ENCODE measurements at regions not wholly inside any gene's neighbourhood (a gene's known extent, or its start where the extent isn't known, plus 50 kb on each side); places are given as distances from the start of the nearest gene placed in this dataset.

DNA sequence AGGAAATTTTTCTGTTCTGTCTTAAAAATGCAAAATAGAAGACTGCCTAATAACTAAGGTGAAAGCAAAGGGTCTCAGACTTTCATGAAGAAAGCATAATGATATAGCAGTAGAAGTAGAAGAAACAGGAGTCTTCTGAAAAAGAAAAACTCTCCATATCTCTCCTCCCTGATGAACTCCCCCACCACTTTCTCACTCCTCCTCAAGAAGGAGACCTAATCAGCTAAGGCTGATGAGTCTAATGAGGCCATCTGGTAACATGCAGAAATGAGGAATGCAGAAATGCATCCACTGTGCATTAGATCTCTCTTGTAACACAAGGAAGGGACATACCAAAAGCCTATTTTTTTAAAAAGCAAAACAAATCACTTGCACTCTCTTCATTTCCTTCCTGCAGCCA, 273.7 kb upstream of the UBE2E3 start:
- Histone ChIP-seq H3K4me1 (ENCODE audit: control insufficient read depth in 1 of 2, insufficient read depth in 2 of 2, low read depth in 1 of 2, low read length in 1 of 2) (no peaks in the 10 kb centered on the region; a peak in 1 of 4 replicates), H4K20me1 (ENCODE audit: insufficient read depth) (no peaks in the 10 kb centered on the region), H3K9me2 (no peaks in the 10 kb centered on the region), H3K27ac (ENCODE audit: low read depth in 2 of 2, low read length in 1 of 2) (no peak overlapping the region), H3K27me3 (ENCODE audit: insufficient read depth) (no peaks in the 10 kb centered on the region), H3K36me3 (replicated peaks in 1 of 2; ENCODE audit: control insufficient read depth in 1 of 2, insufficient read depth in 2 of 2, low read length in 1 of 2) (no peaks in the 10 kb centered on the region), H2AFZ (ENCODE audit: low read depth) (no peak overlapping the region), H3K9me3 (no peaks in the 10 kb centered on the region; the same call in 1 of the 2 replicates), H3K4me3 (ENCODE audit: low read depth in 2 of 2, low read length in 1 of 2) (no peak overlapping the region), H3F3A (replicated peaks; ENCODE audit: insufficient read depth) (no peaks in the 10 kb centered on the region), H3K9ac (no peak overlapping the region), H3K79me2 (ENCODE audit: insufficient read depth) (no peaks in the 10 kb centered on the region), H3K4me2 (no peak overlapping the region)
- TF ChIP-seq GABPA (IDR thresholded peaks at IDR 0.05; ENCODE audit: low read depth): no peak
- no peak for TF ChIP-seq NRF1 (IDR thresholded peaks at IDR 0.05; ENCODE audit: low read depth, low read length)
- TF ChIP-seq, protein P1, sequence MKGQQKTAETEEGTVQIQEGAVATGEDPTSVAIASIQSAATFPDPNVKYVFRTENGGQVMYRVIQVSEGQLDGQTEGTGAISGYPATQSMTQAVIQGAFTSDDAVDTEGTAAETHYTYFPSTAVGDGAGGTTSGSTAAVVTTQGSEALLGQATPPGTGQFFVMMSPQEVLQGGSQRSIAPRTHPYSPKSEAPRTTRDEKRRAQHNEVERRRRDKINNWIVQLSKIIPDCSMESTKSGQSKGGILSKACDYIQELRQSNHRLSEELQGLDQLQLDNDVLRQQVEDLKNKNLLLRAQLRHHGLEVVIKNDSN (IDR thresholded peaks at IDR 0.05; ENCODE audit: borderline replicate concordance, low read depth): no peak
- TF ChIP-seq MEF2A (IDR thresholded peaks at IDR 0.05; ENCODE audit: borderline replicate concordance, low read depth): no peak
- TF ChIP-seq, protein P2, sequence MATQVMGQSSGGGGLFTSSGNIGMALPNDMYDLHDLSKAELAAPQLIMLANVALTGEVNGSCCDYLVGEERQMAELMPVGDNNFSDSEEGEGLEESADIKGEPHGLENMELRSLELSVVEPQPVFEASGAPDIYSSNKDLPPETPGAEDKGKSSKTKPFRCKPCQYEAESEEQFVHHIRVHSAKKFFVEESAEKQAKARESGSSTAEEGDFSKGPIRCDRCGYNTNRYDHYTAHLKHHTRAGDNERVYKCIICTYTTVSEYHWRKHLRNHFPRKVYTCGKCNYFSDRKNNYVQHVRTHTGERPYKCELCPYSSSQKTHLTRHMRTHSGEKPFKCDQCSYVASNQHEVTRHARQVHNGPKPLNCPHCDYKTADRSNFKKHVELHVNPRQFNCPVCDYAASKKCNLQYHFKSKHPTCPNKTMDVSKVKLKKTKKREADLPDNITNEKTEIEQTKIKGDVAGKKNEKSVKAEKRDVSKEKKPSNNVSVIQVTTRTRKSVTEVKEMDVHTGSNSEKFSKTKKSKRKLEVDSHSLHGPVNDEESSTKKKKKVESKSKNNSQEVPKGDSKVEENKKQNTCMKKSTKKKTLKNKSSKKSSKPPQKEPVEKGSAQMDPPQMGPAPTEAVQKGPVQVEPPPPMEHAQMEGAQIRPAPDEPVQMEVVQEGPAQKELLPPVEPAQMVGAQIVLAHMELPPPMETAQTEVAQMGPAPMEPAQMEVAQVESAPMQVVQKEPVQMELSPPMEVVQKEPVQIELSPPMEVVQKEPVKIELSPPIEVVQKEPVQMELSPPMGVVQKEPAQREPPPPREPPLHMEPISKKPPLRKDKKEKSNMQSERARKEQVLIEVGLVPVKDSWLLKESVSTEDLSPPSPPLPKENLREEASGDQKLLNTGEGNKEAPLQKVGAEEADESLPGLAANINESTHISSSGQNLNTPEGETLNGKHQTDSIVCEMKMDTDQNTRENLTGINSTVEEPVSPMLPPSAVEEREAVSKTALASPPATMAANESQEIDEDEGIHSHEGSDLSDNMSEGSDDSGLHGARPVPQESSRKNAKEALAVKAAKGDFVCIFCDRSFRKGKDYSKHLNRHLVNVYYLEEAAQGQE (IDR thresholded peaks at IDR 0.05; ENCODE audit: low read depth, low read length): no peak
- TF ChIP-seq SMC3 (IDR thresholded peaks at IDR 0.05; ENCODE audit: low read depth, low read length): no peak
- TF ChIP-seq, protein P3, sequence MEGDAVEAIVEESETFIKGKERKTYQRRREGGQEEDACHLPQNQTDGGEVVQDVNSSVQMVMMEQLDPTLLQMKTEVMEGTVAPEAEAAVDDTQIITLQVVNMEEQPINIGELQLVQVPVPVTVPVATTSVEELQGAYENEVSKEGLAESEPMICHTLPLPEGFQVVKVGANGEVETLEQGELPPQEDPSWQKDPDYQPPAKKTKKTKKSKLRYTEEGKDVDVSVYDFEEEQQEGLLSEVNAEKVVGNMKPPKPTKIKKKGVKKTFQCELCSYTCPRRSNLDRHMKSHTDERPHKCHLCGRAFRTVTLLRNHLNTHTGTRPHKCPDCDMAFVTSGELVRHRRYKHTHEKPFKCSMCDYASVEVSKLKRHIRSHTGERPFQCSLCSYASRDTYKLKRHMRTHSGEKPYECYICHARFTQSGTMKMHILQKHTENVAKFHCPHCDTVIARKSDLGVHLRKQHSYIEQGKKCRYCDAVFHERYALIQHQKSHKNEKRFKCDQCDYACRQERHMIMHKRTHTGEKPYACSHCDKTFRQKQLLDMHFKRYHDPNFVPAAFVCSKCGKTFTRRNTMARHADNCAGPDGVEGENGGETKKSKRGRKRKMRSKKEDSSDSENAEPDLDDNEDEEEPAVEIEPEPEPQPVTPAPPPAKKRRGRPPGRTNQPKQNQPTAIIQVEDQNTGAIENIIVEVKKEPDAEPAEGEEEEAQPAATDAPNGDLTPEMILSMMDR (IDR thresholded peaks at IDR 0.05): no peak
- TF ChIP-seq FOSL2 (IDR thresholded peaks at IDR 0.05; ENCODE audit: borderline replicate concordance, low read depth): no peak
- TF ChIP-seq, protein P4, sequence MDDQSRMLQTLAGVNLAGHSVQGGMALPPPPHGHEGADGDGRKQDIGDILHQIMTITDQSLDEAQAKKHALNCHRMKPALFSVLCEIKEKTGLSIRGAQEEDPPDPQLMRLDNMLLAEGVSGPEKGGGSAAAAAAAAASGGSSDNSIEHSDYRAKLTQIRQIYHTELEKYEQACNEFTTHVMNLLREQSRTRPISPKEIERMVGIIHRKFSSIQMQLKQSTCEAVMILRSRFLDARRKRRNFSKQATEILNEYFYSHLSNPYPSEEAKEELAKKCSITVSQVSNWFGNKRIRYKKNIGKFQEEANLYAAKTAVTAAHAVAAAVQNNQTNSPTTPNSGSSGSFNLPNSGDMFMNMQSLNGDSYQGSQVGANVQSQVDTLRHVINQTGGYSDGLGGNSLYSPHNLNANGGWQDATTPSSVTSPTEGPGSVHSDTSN (IDR thresholded peaks at IDR 0.05): no peak
- TF ChIP-seq SIN3A (IDR thresholded peaks at IDR 0.05; ENCODE audit: borderline replicate concordance, low read depth, low read length): no peak
- no peak for TF ChIP-seq NFIC (IDR thresholded peaks at IDR 0.05; ENCODE audit: borderline replicate concordance)
- TF ChIP-seq YY1 (IDR thresholded peaks at IDR 0.05; ENCODE audit: low read depth): no peak
- no peak for TF ChIP-seq RAD21 (IDR thresholded peaks at IDR 0.05; ENCODE audit: low read length)
- no peak for TF ChIP-seq POLR2AphosphoS5 (IDR thresholded peaks at IDR 0.05; ENCODE audit: low read depth, low read length)
- no peak for TF ChIP-seq TEAD4 (IDR thresholded peaks at IDR 0.05; ENCODE audit: borderline replicate concordance, insufficient read depth)
- TF ChIP-seq, protein P5, sequence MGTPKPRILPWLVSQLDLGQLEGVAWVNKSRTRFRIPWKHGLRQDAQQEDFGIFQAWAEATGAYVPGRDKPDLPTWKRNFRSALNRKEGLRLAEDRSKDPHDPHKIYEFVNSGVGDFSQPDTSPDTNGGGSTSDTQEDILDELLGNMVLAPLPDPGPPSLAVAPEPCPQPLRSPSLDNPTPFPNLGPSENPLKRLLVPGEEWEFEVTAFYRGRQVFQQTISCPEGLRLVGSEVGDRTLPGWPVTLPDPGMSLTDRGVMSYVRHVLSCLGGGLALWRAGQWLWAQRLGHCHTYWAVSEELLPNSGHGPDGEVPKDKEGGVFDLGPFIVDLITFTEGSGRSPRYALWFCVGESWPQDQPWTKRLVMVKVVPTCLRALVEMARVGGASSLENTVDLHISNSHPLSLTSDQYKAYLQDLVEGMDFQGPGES (IDR thresholded peaks at IDR 0.05; ENCODE audit: low read depth, low read length): no peak
- TF ChIP-seq RFX5 (IDR thresholded peaks at IDR 0.05; ENCODE audit: low read length): no peak
- no peak for TF ChIP-seq RCOR1 (IDR thresholded peaks at IDR 0.05; ENCODE audit: low read length)
- TF ChIP-seq GATA2 (CRISPR knock-in tag; IDR thresholded peaks at IDR 0.05): no peak
- no peak for TF ChIP-seq FOXJ3 (CRISPR knock-in tag; IDR thresholded peaks at IDR 0.05)
- ChIA-PET CTCF (no interaction called here), POLR2A (no interaction called here)
- DNase-seq: no peak

Measured in SK-N-SH (cell line).